IMR-90 (cell line): ENCODE measurements at regions not wholly inside any gene's neighbourhood (a gene's known extent, or its start where the extent isn't known, plus 50 kb on each side); places are given as distances from the start of the nearest gene placed in this dataset.

Experiments
- ATAC-seq: fragments of 200-7000 bp; cut with Tn5 transposase; 2 replicates; pipeline ENCODE4 v1.9.1; 2020; ENCODE audit warnings: low read depth, mild to moderate bottlenecking, moderate library complexity
- BruUV-seq: library from RNA; stranded (reverse); fragments of 400-500 nt; replicated peaks from 2 replicates; lab custom pipeline; 2021; lab: Mats Ljungman, UMichigan
- CTCF ChIA-PET: fragments of 300-600 bp; formaldehyde crosslinking; extraction: SDS; loops from one replicate; lab custom pipeline; 2021; ENCODE audit warnings: antibody characterized with exemption; lab: Yijun Ruan, JAX
- POLR2A ChIA-PET: fragments of 300-600 bp; sonication (Branson Sonifier 250); formaldehyde crosslinking; loops from one replicate; lab custom pipeline; 2022; ENCODE audit warnings: antibody characterized with exemption; ENCODE audit not compliant: unreplicated experiment; lab: Charles Lee
- DNase-seq: peaks from one replicate; pipeline ENCODE4 v3.0.0; 2013
- H2AFZ ChIP-seq: replicated peaks from 2 replicates; pipeline ENCODE3; 2013; ENCODE audit warnings: low read length, mild to moderate bottlenecking; ENCODE audit not compliant: poor library complexity
- H2AK5ac ChIP-seq: 2 replicates; pipeline ENCODE4 v1.6.1; 2013; ENCODE audit warnings: low read depth, low read length, inconsistent platforms
- H2AK9ac ChIP-seq: replicated peaks from 2 replicates; pipeline ENCODE3; 2013; ENCODE audit warnings: mild to moderate bottlenecking, low read depth, low read length, moderate library complexity; ENCODE audit not compliant: poor library complexity
- H2BK120ac ChIP-seq: 2 replicates; pipeline ENCODE4 v1.6.1; 2013; ENCODE audit warnings: low read depth, low read length, inconsistent platforms
- H2BK15ac ChIP-seq: 3 replicates; pipeline ENCODE4 v1.6.1; 2013; ENCODE audit warnings: low read depth, low read length, inconsistent platforms
- H2BK20ac ChIP-seq: 2 replicates; pipeline ENCODE4 v1.6.1; 2013; ENCODE audit warnings: low read depth, mild to moderate bottlenecking, inconsistent platforms, low read length, moderate library complexity
- H2BK5ac ChIP-seq: 2 replicates; pipeline ENCODE4 v1.6.1; 2013; ENCODE audit warnings: mild to moderate bottlenecking, low read depth, low read length, inconsistent platforms; ENCODE audit not compliant: poor library complexity, severe bottlenecking
- H3K14ac ChIP-seq: replicated peaks from 2 replicates; pipeline ENCODE4 v1.6.1; 2013; ENCODE audit warnings: low read depth, low read length, inconsistent platforms
- H3K18ac ChIP-seq: 2 replicates; pipeline ENCODE4 v1.6.1; 2013; ENCODE audit warnings: low read depth, low read length, control low read depth
- H3K23ac ChIP-seq: 2 replicates; pipeline ENCODE4 v1.6.1; 2013; ENCODE audit warnings: low read depth, low read length, inconsistent platforms
- H3K27ac ChIP-seq: 2 replicates; pipeline ENCODE4 v1.5.1; 2013; ENCODE audit warnings: mild to moderate bottlenecking, control low read depth, low read length; ENCODE audit not compliant: insufficient read depth
- H3K27me3 ChIP-seq: 2 replicates; pipeline ENCODE4 v1.6.1; 2013; ENCODE audit warnings: low read length; ENCODE audit not compliant: control insufficient read depth, insufficient read depth
- H3K36me3 ChIP-seq: 2 replicates; pipeline ENCODE4 v1.6.1; 2013; ENCODE audit warnings: low read length, mixed read lengths; ENCODE audit not compliant: control insufficient read depth, insufficient read depth
- H3K4ac ChIP-seq: 2 replicates; pipeline ENCODE4 v1.6.1; 2013; ENCODE audit warnings: low read depth, low read length, inconsistent platforms
- H3K4me1 ChIP-seq: 2 replicates; pipeline ENCODE4 v1.6.1; 2013; ENCODE audit warnings: low read length, mixed read lengths; ENCODE audit not compliant: control insufficient read depth, insufficient read depth
- H3K4me2 ChIP-seq: 2 replicates; pipeline ENCODE4 v1.6.1; 2013; ENCODE audit warnings: low read depth, mild to moderate bottlenecking, control low read depth, low read length, moderate library complexity
- H3K4me3 ChIP-seq: 2 replicates; pipeline ENCODE4 v1.5.1; 2013; ENCODE audit warnings: low read depth, mild to moderate bottlenecking, control low read depth, low read length, moderate library complexity; ENCODE audit not compliant: insufficient read depth
- H3K56ac ChIP-seq: 2 replicates; pipeline ENCODE4 v1.6.1; 2013; ENCODE audit warnings: low read length, inconsistent platforms; ENCODE audit not compliant: insufficient read depth; ENCODE audit errors: extremely low read depth
- H3K79me1 ChIP-seq, 2 experiments: 2 replicates each; pipeline ENCODE4 v1.6.1; 2013; ENCODE audit warnings: low read length in 2 of 2, inconsistent platforms in 1 of 2, low read depth in 1 of 2
- H3K9ac ChIP-seq: 2 replicates; pipeline ENCODE4 v1.6.1; 2013; ENCODE audit warnings: low read depth, low read length, control low read depth
- H3K9me1 ChIP-seq: 2 replicates; pipeline ENCODE4 v1.6.1; 2013; ENCODE audit warnings: low read length, inconsistent platforms; ENCODE audit not compliant: insufficient read depth
- H3K9me3 ChIP-seq: 2 replicates; pipeline ENCODE4 v1.6.1; 2013; ENCODE audit warnings: low read length; ENCODE audit not compliant: control insufficient read depth, insufficient read depth
- H4K20me1 ChIP-seq: 2 replicates; pipeline ENCODE4 v1.6.1; 2013; ENCODE audit warnings: low read length, inconsistent platforms; ENCODE audit not compliant: insufficient read depth
- H4K5ac ChIP-seq: 2 replicates; pipeline ENCODE4 v1.6.1; 2013; ENCODE audit warnings: mild to moderate bottlenecking, low read depth, low read length, control low read depth
- H4K8ac ChIP-seq, 2 experiments: 2 replicates each; pipeline ENCODE4 v1.6.1; 2013; ENCODE audit warnings: low read depth in 2 of 2, low read length in 2 of 2, control low read depth in 1 of 2, inconsistent platforms in 1 of 2
- H4K91ac ChIP-seq: 2 replicates; pipeline ENCODE4 v1.6.1; 2013; ENCODE audit warnings: low read depth, low read length, inconsistent platforms; ENCODE audit not compliant: insufficient read depth
- BHLHE40 ChIP-seq: fragments of 150-350 bp; IDR thresholded peaks from 2 replicates; pipeline ENCODE4 v1.6.1; 2016; ENCODE audit warnings: mild to moderate bottlenecking, low read depth, low read length
- CEBPB ChIP-seq: IDR thresholded peaks from 2 replicates; pipeline ENCODE4 v1.6.1; 2012; ENCODE audit warnings: low read depth, low read length, improper control_type of control experiment
- CTCF ChIP-seq: conservative IDR thresholded peaks from 2 replicates; pipeline ENCODE4 v1.5.1; 2012; ENCODE audit warnings: mild to moderate bottlenecking, low read depth, low read length, improper control_type of control experiment
- MAZ ChIP-seq: IDR thresholded peaks from 2 replicates; pipeline ENCODE4 v1.6.1; 2012; ENCODE audit warnings: low read depth, mild to moderate bottlenecking, low read length, improper control_type of control experiment, moderate library complexity, borderline replicate concordance
- MXI1 ChIP-seq: IDR thresholded peaks from 2 replicates; pipeline ENCODE4 v1.6.1; 2012; ENCODE audit warnings: low read depth, mild to moderate bottlenecking, low read length, moderate library complexity, borderline replicate concordance
- NFE2L2 ChIP-seq: fragments of 150-350 bp; IDR thresholded peaks from 2 replicates; pipeline ENCODE4 v1.6.1; 2016; ENCODE audit warnings: low read depth, mild to moderate bottlenecking, low read length
- RFX5 ChIP-seq: IDR thresholded peaks from 2 replicates; pipeline ENCODE4 v1.8.0; 2012; ENCODE audit warnings: low read depth, mild to moderate bottlenecking, low read length, moderate library complexity
- SMC3 ChIP-seq: fragments of 150-350 bp; IDR thresholded peaks from 2 replicates; pipeline ENCODE4 v1.6.1; 2016; ENCODE audit warnings: low read depth, mild to moderate bottlenecking, antibody characterized with exemption, low read length, moderate library complexity
- USF2 ChIP-seq: fragments of 150-350 bp; IDR thresholded peaks from 2 replicates; pipeline ENCODE4 v1.6.1; 2017; ENCODE audit warnings: mild to moderate bottlenecking, antibody characterized with exemption, low read length, low read depth
- WGBS, 2 experiments: methylation state at CpG; one replicate each; pipeline versions ENCODE4 v1.1.5 to v1.1.7; 2013; ENCODE audit warnings: missing lambda C conversion rate in 2 of 2; ENCODE audit not compliant: insufficient read length in 1 of 2; ENCODE audit errors: extremely low coverage in 2 of 2; 5-methylcytosine and 5-hydroxymethylcytosine counted together
- dilution Hi-C: fragments of 300-500 bp; cut with HindIII; formaldehyde crosslinking; loops from one replicate; pipeline ENCODE4 v1.14.3; 2018; ENCODE audit warnings: low sequenced_read_pairs; ENCODE audit not compliant: unreplicated experiment
- in situ Hi-C: fragments of 300-500 bp; cut with MboI; formaldehyde crosslinking; loops from 3 replicates; pipeline ENCODE4 v1.14.3; 2019; ENCODE audit warnings: low sequenced_read_pairs, inconsistent platforms, mixed read lengths
- intact Hi-C: fragments of 100-400 bp; cut with micrococcal nuclease; formaldehyde crosslinking; loops from 2 replicates; pipeline ENCODE4 v1.10.0; 2022

- ChIA-PET CTCF (interaction anchor here (0.6 kb wide), 1 partner anchor 19 kb away, joined by 3 read pairs; no protein-coding TSS in a partner anchor), POLR2A (no interaction called here)
- H2AK9ac ChIP-seq, result no peak overlapping the region
- no peak overlapping the region; the same call in 2 of the 3 replicates for H2BK15ac ChIP-seq
- dilution Hi-C loops (no loop called here), intact Hi-C loops (no loop called here), in situ Hi-C loops (no loop called here)
- H3K14ac ChIP-seq, result no peak overlapping the region
- no peaks in the 10 kb centered on the region for H3K36me3 ChIP-seq
- no peak overlapping the region for H3K4ac ChIP-seq
- no peak overlapping the region for H3K56ac ChIP-seq
- H4K91ac ChIP-seq, result no peak overlapping the region
- H3K79me1 ChIP-seq, result no peaks in the 10 kb centered on the region
- H3K9ac ChIP-seq, result no peak overlapping the region
- no peak overlapping the region for H4K8ac ChIP-seq
- peak overlapping the region; percentile 37; the same call in 1 of the 2 replicates for H3K18ac ChIP-seq
- ATAC-seq (no peak), DNase-seq (no peak)
- peaks cover 7% of the 10 kb centered on the region; the same call in 1 of the 2 replicates for H3K4me1 ChIP-seq
- H4K20me1 ChIP-seq, result no peaks in the 10 kb centered on the region
- WGBS, 2 experiments, result 85% methylated on average over 4 of the region's 6 CpGs; no CpG with 5 or more reads in 1 of the 2 experiments
- H2BK5ac ChIP-seq, result no peak overlapping the region
- BruUV-seq, result no TSS peak
- no peak overlapping the region for H3K4me2 ChIP-seq
- H3K27me3 ChIP-seq, result no peaks in the 10 kb centered on the region
- no peak overlapping the region for H2BK120ac ChIP-seq
- 0 out of 2 replicates have a peak, but pooled peaks cover 6% of the 10 kb centered on the region for H3K9me1 ChIP-seq
- H3K4me3 ChIP-seq, result no peak overlapping the region
- H3K23ac ChIP-seq, result no peak overlapping the region
- H2BK20ac ChIP-seq, result no peak overlapping the region
- no peak overlapping the region; the same call in 1 of the 2 replicates for H4K5ac ChIP-seq
- no peak for TF ChIP-seq BHLHE40
- no peak for TF ChIP-seq MAZ
- TF ChIP-seq MXI1, result no peak
- no peak for TF ChIP-seq SMC3
- no peak for TF ChIP-seq CEBPB
- TF ChIP-seq NFE2L2, result no peak
- TF ChIP-seq USF2, result no peak
- no peak for TF ChIP-seq CTCF
- no peak for TF ChIP-seq RFX5
- no peak overlapping the region for H2AFZ ChIP-seq
- no peak overlapping the region for H2AK5ac ChIP-seq
- no peaks in the 10 kb centered on the region for H3K9me3 ChIP-seq
- peak overlapping the region; percentile 59; the same call in 1 of the 2 replicates for H3K27ac ChIP-seq
These were observed 108.3 kb upstream of the FAM20A start for GRCh38 chr17:68709461-68709860.
